Tongue (tissue), 1 donor: ENCODE measurements at regions not wholly inside any gene's neighbourhood (a gene's known extent, or its start where the extent isn't known, plus 50 kb on each side); places are given as distances from the start of the nearest gene placed in this dataset.

Source experiments
- DNase-seq: peaks from one replicate; pipeline ENCODE4 v3.0.0-alpha.2; 2015

GRCh38 chr5:20276061-20276958, 288.3 kb upstream of the CDH18 start:
- no peak for DNase-seq

GRCh38 chr5:20266066-20266465, 278.1 kb upstream of the CDH18 start:
- no peak for DNase-seq

DNA sequence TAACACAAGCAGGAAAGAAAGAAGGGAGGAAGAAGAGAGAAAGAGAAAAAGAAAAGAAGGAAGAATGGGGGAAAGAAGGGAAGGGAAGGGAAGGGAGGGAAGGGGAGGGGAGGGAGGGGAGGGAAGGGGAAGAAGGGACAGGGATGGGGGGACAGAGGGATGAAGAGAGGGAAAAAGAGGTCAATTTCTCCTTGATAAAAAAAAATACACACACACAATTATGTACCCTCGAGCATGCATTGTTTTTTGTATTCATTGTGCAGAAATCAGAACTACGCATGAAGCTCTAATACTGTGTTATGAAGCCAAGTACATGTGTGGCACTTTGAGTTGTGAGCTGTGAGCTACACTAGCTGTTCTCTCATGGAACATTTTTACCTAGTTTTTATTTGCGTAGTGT, 274.9 kb upstream of the CDH18 start:
- DNase-seq = no peak

DNA sequence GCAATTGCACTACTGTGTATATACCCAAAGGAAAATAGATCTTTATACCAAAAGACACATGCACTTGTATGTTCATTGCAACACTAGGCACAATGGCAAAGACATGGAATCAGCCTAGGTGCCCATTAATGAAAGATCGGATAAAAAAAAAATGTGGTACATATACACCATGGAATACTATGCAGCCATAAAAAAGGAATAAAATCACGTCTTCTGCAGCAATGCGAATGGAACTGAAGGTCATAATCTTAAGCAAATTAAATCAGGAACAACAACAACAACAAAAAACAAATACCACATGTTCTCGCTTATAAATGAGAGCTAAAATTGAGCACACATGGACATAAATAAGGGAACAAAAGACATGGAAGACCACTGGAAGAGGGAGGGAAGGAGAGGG, 266.7 kb upstream of the CDH18 start:
- no peak for DNase-seq

DNA sequence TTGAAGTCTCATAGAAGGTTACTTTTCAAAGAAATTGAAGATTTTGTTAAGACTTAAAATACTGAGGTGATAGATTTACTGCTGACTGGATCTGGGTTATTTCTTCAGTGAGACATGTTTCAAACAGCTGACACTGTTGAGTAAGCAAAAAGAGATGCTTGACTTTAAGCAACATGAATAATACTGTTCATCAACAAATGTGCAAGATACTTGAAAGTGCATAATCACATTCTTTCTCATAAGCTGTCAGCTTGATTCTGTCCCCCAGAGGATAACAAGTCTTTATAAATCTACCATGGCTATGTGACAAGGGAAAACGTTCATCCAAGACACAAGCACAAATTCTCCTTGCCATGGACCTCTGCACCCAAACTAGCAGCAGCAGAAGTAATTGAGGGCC, 260.1 kb upstream of the CDH18 start:
- DNase-seq = no peak

DNA sequence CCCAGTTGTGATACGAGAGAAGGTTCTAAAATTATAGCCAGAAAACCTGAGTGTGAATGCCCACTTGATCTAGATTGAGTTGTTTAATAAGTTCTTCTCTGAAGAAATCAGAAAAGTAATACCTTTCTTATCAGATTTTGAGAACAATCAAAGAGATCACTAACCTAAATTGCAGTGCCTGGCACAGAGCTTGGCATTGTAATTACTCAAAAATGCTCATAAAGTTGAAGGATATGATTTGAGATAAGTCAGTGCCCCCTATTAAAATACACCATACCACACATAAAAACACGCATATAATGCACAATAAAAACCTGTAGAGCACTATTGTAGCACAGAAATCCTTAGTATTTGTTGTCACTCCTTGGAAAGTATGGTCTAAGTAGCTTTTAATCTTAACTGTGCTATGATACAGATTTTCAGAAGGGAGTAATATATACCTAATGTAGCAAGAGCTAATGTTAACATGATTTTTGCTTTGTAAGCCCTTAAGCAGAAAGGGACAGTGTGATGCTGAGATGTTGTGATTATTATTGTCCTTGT, 257.5 kb upstream of the CDH18 start:
- no peak for DNase-seq

DNA sequence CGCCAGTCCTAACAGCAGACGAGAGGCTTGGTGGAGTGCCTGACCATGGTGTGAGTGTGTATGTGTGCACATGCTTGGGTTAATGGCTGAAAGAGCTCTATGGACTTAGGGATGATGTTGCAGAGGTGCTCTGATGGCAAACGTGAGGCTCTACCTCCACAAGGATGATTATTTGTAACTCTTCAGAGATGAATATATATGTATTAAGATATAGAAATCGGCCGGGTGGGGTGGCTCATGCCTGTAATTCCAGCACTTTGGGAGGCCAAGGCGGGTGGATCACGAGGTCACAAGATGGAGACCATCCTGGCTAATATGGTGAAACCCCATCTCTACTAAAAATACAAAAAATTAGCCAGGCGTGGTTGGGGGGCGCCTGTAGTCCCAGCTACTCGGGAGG, 253.4 kb upstream of the CDH18 start:
- DNase-seq = no peak

DNA sequence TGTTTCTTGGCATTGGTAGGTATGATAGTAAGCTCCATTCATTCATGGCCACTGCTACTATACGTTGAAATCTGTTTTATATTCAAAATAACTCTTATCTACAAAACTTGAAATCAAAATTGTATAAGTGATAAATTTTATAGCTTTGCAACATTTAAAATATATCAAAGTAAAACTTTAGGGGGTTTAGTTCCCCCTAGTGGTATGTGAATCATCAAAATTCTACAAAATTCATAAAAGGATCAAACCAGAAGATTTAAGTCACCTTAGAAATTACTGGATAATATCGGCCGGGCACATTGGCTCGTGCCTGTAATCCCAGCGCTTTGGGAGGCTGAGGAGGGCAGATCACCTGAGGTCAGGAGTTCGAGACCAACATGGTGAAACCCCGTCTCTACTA, 243.0 kb upstream of the CDH18 start:
- no peak for DNase-seq

DNA sequence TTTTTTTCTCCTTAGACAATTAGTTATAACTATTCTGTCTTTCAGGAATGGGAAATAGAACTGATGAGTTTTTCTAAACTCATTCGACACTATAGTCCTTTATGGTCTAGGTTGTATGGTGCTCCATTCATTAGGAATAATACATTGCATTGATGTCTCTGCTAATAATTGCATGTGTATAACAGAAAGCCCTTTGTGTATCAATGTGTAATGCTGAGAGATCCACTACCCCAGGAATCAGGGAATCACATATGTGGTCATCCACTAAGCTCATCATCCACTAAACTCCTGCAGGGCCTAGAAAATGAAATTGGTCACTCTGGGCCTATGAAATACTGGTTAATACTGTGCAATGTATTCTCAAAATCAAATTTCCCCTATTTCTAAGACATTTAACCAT, 242.0 kb upstream of the CDH18 start:
- no peak for DNase-seq

DNA sequence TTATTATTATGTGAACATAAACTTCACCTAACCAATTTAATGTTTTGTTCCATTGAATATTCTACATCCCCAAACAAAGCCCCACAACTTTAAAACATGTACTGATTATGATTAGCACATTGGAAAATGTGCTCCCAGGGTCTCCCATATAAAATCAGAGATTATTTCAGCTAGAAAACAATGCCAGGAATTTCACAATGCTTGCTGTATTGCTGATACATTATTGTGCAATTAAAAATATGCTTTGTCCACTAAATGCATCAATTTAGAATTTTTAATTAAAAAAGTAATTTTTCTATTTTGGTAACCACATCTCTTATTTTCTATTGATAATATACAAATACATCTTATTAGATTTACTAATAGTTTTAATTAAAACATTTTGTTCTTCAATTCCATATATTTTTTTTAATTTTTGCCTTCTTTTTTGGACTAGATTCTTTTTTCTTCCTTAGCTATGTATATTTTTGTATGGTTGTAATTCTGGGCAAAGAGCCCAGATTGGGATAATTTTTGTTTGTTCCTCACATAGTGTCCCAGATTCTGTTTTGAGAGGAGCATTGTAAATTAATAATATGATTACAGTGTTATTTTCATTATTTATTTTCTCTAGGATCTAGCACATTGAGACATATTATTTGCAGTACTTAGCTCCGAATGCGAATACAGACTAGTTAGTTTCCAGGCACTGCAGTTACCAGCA, 241.5 kb upstream of the CDH18 start:
- peak; percentile 22 for DNase-seq

GRCh38 chr5:20224966-20225365, 237.0 kb upstream of the CDH18 start:
- DNase-seq = no peak

DNA sequence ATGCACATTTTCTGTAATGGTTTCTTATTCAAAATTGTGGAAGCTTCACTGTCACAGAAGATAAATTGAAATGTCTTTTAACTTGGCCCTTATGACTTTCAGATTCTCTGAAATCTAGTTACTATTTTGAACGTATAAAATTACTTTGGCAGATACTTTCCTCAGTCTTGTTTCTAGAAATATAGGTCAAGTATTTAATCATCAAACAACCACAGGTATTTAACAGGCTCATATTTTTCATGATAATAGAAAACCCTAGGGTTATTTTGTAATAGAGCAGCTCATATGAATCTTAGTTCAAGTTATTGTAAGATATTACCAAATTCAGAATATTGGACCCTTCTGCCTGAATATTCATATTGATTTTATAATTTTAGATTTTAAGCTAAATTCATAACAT, 236.0 kb upstream of the CDH18 start:
- DNase-seq = no peak

GRCh38 chr5:20223451-20223850, 235.5 kb upstream of the CDH18 start:
- DNase-seq = no peak

DNA sequence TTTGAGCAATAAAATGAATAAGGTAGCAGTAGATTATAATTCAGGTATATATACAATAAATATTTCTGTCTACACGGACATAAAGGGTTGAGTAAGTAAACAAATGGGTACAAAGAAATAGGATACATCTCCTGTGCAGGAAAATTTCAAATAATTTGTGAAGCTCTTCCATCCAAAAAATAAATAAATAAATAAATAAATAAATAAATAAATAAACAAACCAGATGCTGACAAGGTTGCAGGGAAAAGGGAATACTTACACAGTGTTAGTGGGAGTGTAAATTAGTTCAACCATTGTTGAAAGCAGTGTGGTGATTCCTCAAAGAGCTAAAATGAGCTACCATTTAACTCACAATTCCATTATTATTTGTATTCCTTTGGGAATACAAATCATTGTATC, 227.3 kb upstream of the CDH18 start:
- no peak for DNase-seq

- no peak for DNase-seq
Measured at GRCh38 chr5:20213803-20214202, 225.8 kb upstream of the CDH18 start.

DNA sequence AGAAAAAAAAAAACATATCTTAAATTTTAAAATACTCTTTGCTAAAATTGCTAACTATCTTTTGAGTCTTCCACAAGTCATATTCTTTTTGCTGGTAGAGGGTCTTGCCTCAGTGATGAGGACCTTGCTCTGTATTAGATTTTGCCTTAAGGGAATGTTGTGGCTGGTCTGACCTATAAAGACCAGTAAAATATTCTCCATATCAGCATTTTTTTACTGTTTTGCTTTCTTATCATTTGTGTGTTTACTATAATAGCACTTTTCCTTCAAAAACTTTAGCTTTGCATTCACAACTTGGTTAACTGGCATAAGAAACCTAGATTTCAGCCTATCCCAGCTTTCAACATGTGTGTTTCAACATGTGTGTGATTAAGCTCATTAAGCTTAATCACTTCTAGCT, 224.7 kb upstream of the CDH18 start:
- DNase-seq = no peak

- peak; percentile 24 for DNase-seq
Measured at GRCh38 chr5:20166456-20166855, 178.5 kb upstream of the CDH18 start.

DNA sequence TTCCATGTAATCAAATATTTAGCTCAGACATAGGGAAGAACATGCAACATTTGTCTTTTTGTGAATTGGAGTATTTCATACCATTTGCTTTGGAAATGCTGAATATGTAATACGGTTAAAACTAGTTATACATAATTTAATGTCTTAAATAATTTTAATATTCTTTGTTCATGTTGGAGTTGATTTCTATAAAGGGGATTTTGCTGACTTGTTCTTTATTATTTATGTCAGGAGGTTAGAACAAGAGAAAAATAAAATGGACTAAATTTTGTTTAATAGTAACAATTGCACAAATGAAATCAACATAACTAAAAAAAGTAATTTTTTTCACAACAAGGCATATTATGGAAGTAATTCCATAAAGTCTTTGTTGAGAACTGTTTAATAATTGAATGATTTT, 170.0 kb upstream of the CDH18 start:
- no peak for DNase-seq

DNA sequence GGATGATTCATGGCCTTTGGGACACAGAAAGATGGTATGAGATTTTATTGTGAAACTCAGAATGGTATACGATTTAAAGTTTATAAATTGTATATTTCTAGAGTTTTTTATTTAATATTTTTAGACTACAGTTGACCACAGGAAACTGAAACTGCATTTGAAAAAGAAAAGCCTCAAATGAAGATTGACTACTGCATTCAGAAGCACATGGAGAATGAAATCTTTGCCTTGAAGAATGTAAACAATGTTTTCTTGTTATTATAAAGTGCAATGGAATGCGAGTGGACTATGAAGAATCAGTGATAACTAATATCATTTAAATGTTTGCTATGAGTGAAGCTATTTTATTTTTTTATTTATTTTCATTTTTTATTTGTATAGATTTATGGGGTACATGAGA, 169.1 kb upstream of the CDH18 start:
- DNase-seq = no peak

- no peak for DNase-seq
Measured at GRCh38 chr5:20145240-20145639, 157.2 kb upstream of the CDH18 start.

DNA sequence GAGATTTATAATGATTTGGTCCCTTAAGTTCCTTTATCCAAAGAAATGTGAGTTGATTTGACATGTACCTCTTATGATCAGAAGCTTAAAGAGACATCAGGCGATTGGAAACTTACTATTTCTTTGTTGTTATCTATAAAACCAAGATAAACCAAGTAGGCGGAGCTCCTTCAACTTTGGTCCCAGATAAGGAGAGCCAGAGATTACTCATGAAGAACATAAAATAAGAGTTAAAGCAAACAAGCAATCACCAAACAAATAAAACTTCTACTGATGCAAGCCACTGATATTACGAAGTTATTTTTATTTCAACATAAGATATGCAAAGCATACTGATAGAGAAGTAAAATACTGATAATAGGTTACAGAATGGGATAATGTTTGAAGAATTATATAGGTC, 141.5 kb upstream of the CDH18 start:
- DNase-seq = no peak

GRCh38 chr5:20128343-20128742, 140.3 kb upstream of the CDH18 start:
- no peak for DNase-seq

DNA sequence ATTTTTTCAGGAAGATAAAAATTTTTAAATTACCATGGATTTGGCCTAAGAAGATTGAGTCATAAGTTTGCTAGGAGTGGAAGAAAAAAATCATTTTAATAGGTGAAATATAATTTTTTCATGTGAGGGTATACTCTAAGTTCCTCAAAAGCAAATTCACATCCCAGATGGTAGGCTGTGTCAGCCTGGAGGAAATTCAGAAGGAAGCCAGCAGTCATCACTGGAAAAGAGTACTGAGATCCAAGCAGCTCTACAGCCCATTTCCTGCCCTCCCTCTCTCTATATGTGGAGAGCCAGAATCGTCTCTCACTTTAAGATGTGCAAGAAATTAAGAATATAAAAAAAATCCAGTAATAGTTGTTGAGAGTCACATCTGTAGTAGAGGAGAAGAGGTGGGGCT, 126.5 kb upstream of the CDH18 start:
- DNase-seq = no peak

DNA sequence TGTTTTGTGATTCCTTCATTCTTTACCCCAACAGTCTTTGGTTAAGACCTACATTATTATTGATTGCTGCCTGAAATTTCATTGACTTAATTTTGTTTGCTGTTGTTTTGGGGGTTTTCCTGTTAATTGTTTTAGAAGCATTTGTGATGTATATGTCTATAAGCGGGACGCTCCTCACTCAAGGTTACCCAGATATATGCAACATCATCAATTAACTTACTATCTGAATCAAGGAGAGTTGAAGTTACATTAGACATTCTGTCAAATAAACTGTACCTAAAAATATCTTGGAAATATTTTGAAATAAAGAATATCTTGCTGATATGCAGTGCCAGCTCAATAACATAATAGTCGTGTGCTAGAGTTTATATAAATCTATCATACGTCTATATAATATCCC, 125.9 kb upstream of the CDH18 start:
- DNase-seq = no peak
